Stimulated activated CD8-positive, alpha-beta memory T cell treated with anti-CD3 and anti-CD28 coated beads, Interleukin-7, amount 100 ng/mL, for 24 hours (primary cell): ENCODE measurements at regions not wholly inside any gene's neighbourhood (a gene's known extent, or its start where the extent isn't known, plus 50 kb on each side); places are given as distances from the start of the nearest gene placed in this dataset.
"Not testable (repeated sequence)": the region's sequence is repeated elsewhere in the genome, so short reads cannot be mapped to it uniquely, and the experiment has no call there.

Experiments used
- DNase-seq: peaks from one replicate; pipeline ENCODE4 v3.0.0-alpha.2; 2020; ENCODE audit warnings: low read depth

DNA sequence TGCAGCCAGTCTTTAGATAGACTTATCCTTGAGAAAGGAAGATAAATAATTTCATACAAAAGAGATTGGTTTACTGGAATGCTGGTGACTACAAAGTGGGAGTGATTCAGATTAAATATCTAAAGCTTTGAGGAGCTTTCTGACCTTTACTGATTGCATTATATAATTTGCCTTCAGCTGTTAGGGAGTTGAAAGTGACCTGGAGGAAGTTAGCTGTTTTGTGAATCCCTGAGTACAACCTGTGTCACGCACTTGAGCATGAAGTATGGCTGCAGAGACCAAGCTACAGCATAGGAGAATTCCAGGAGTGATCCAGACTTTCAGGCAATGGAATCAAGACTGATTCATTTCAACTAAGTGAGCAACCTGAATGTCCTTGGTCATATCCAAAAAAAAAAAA is 1848.3 kb upstream of the RAG2 start:
- no peak for DNase-seq

DNA sequence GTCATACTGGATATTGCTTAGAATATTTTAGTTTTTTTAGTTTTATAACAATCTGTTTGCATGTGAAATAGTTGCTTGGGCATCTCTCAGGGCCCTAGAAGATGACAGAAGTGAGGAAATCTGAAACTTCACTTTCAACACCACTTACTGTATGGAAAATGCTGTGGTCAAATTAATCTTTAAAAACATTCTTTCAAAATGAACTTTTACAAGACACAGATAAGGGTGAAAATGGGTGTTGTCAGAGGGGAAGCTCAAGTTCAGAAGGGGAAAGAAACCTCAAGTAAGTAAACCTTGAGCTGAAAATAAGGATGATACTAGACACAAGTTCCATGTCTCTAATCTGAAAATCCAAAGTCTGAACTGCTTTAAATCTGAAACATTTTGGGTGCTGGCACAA is 1840.1 kb upstream of the RAG2 start:
- no peak for DNase-seq

- DNase-seq = no peak
Observed at GRCh38 chr11:38425578-38425977, 1827.5 kb upstream of the RAG2 start.

GRCh38 chr11:38423042-38423441 is 1825.0 kb upstream of the RAG2 start:
- no peak for DNase-seq

GRCh38 chr11:38416141-38416540 is 1818.1 kb upstream of the RAG2 start:
- no peak for DNase-seq

- no peak for DNase-seq
Observed at GRCh38 chr11:38411149-38411548, 1813.1 kb upstream of the RAG2 start.

DNA sequence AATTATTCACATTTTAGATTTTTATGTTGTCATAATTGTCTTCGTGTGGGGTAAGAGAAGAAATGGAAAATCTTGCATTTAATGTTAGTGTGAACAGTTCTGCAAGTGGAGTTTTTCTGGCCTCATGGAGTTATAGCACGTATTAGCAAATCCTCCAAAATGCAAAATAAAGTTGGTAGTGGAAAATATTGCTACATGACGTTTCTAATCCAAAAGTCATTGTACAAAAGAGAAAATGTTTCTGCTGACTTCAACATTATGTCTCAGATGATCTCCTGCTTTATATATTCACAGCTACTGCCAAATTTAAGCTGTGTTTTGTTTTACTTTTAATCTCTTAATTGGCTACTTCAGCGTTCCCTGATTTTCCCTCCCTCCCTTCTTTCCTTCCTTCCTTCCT is 1804.0 kb upstream of the RAG2 start:
- no peak for DNase-seq

- DNase-seq = no peak
Observed at GRCh38 chr11:38392176-38392575, 1794.1 kb upstream of the RAG2 start.

DNA sequence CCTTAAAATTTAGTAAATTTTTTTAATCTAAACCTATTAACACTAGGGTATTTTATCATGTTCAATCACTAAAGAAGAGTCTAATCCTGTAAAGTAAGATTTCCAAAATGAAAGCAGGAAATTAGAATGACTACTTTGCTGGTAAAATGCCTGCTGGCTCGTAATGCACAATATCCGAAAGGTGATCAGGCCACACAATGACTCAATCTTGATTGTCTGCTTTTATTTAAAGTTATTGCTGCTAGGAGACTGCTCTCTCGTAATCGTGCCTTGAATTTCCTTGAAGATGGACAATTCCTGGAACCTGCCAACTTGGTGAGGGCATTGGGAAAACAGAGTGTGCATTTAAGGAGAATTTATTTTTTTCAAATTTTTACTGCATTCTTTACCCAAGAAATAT is 1786.5 kb upstream of the RAG2 start:
- no peak for DNase-seq

- no peak for DNase-seq
Observed at GRCh38 chr11:38365274-38365673, 1767.2 kb upstream of the RAG2 start.

DNA sequence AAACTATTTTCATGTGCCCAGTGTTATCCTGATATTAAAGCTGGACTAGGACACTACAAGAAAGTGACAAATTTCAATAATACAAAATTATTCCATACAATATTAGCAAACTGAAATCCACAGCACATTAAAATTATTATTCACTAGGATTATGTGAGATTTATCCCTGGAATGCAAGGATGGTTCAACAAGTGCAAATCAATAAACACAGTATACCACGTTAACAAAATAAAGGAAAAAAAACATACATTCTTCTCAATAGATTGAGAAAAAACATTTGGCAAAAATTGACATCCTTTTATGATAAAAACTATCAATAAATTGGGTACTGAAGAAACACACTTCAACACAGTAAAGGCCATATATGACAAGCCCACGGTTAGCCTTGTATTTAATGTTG is 1758.2 kb upstream of the RAG2 start:
- DNase-seq = no peak

DNA sequence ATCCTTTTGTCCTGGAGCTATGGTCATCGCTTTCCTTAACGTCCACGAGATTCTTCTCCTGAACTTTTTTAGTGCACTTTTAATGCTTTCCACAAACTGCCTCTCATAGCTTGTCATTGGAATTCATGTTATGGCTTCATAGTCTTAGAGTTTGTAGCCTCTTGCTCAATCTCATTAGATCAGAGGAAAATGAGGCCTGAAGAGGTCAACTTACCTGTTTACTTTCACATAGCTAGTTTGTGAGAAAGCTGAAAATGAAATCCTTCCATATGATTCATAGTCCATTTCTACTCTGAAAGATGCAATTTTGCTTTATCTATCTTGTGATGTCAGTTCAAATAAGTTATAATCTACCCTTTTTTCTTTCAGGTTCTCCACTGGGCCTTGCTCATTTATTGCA is 1747.2 kb upstream of the RAG2 start:
- no peak for DNase-seq

GRCh38 chr11:38341612-38342011 is 1743.6 kb upstream of the RAG2 start:
- DNase-seq = not testable (repeated sequence)

DNA sequence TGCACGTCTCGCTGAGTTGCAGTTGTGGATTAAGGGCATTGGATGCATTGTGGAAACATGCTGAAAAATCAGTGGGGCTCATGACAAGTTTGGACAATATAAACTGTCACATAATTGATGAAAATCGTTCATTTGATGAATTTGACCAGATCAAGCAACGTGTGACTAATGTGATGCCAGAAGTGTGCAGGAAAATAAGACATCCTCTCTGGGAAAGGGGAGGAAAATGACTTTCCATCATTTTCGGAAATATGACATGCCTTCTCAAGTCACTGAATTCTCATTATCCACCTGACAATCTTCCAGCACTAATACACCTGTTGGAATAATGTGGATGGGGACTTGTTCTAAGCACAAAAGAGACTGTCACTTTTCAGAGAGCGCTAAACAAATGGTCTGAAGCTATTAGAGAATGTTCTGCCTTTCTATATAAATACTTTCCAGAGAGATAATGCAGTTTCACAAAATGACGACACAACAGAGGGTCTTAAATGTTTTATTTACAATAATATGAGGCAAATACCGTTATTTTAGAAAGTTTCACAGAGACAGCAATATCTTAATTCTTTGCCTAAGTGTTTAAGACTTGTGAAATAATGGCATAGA is 1741.9 kb upstream of the RAG2 start:
- no peak for DNase-seq

DNA sequence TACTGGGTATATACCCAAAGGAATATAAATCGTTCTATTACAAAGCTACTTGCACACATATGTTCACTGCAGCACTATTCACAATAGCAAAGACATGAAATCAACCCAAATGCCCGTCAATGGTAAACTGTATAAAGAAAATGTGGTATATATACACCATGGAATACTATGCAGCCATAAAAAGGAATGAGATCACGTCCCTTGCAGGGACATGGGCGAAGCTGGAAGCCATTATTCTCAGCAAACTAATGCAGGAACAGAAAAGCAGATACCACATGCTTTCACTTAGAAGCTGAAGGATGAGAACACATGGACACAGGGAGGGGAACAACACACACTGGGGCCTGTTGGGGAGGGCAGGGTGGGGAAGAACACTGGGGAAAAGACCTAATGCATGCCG is 1740.0 kb upstream of the RAG2 start:
- not testable (repeated sequence) for DNase-seq

- DNase-seq = no peak
Observed at GRCh38 chr11:38332046-38332445, 1734.0 kb upstream of the RAG2 start.

- DNase-seq = no peak
Observed at GRCh38 chr11:38330578-38330977, 1732.5 kb upstream of the RAG2 start.

DNA sequence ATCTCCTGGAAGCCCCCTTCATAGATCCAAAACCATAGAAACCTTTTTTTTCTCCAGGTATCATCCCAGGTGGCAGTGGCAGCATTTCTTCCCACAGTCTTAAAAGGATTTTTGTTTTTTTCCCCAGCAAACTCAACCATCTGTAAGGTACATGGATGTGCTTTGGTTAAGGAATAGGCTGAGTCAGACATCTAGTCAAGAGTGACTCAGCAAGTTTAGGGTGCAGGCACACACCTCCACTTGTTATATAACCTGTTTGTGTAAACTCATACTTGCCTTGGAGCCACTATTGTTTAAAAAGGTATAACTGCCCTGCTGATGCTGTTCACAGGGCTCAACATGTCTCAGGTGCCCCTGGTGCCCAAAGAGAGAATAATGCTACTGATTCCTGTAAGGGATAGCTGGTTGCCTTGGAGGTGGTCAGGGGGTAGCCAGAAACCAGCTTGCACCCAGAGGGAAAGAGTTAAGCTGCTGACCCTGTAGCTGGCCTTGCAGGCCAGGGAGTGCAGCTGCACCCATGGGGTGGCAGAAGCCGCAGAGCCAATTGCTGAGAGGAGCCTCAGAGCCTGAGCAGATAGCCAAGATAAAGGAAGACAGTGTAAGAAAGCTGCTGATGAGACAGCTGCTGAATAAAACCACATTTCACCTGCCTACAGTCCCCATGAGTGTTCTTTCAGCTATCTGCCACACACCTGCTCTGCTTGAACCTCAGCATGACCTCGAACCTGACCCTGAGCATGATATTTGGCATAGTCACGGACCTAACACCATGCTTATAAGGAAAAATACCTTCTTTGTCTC is 1726.1 kb upstream of the RAG2 start:
- no peak for DNase-seq

GRCh38 chr11:38315151-38315550 is 1717.1 kb upstream of the RAG2 start:
- DNase-seq = no peak

- DNase-seq = no peak
Observed at GRCh38 chr11:38307455-38307854, 1709.4 kb upstream of the RAG2 start.

DNA sequence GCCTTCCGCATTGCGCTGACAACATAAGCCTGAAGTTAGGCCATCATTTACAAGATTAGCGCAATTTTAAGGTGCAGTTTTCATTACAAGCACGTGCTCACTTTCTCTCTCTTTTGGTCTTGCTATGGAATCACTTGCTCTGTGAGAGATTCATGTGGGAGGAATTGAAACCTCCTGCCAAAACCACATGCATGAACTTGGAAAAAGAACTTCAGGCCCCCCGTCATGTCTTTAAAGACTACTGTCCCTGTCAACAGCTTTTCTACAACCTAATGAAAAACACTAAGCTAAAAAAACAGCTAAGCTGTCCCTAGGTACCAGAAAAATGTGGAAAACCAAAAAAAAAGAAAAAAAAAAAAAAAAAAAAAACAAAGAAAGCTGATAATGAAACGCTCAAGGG is 1707.6 kb upstream of the RAG2 start:
- no peak for DNase-seq

DNA sequence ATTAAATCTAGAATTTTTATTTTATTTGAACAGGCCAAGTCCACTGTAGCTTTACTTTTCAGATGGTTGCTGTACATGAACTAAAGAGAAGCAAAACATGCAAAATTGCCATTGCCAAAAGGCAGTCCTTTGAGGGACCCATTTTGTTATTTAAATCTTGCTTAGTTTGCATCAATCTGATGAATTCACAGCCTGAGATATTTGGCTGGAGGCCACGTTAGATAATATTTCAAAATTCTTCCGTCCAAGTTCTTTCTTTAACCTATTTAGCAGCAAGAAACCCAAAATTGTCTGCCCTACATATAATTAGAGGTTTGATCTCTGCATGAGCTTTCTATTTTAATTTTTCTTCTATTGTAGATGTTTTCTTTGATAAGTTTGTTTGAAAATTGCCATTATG is 1706.9 kb upstream of the RAG2 start:
- DNase-seq = no peak

DNA sequence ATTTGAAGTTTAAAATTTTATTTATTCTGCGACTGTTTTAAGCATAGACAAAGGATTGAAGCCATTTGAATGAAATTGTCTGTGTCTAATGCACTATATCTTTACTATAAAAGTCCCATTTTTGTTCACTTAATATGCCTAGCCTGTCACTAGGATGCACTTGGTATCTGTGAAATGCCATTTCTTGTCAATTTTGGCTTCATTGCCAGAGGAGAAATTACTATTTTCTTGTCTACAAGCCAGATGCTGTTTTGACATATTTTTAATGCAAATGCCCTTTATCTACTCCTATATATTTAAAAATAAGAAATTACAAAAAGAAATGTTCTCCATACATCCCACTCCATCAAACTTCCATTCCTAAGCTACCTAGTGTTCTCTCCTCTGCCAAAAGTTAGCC is 1704.5 kb upstream of the RAG2 start:
- no peak for DNase-seq

DNA sequence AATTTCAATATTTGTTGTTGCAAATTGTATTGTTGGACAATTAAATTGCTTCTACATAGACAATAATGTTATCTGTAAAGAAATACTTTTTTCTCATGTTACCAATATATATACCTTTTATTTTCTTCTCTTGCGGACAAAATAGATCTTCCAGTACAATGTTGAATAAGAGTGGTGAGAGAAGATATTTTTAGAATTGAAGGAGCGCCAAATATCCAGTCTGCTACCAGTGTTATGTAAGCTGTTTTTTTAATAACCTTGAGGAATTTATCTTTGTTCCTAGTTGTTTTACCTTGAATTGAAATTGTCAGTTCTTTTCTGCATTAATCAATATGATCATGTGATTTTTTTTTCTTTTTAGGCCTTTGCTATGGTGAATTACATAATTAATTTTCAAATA is 1702.5 kb upstream of the RAG2 start:
- no peak for DNase-seq
